BLaER1 (cell line): ENCODE measurements at regions not wholly inside any gene's neighbourhood (a gene's known extent, or its start where the extent isn't known, plus 50 kb on each side); places are given as distances from the start of the nearest gene placed in this dataset.
"Not testable (repeated sequence)": the region's sequence is repeated elsewhere in the genome, so short reads cannot be mapped to it uniquely, and the experiment has no call there.

Experiments used
- H3K27ac ChIP-seq: shearing (Covaris generic); formaldehyde crosslinking; 2 replicates; pipeline ENCODE4 v1.8.1; 2022
- H3K27me3 ChIP-seq: shearing (Covaris generic); formaldehyde crosslinking; 2 replicates; pipeline ENCODE4 v1.8.1; 2022
- H3K36me3 ChIP-seq: shearing (Covaris generic); formaldehyde crosslinking; 2 replicates; pipeline ENCODE4 v1.8.1; 2022
- H3K4me1 ChIP-seq: shearing (Covaris generic); formaldehyde crosslinking; 2 replicates; pipeline ENCODE4 v1.8.1; 2022
- H3K4me2 ChIP-seq: shearing (Covaris generic); formaldehyde crosslinking; 2 replicates; pipeline ENCODE4 v1.8.1; 2022
- H3K4me3 ChIP-seq: shearing (Covaris generic); formaldehyde crosslinking; 2 replicates; pipeline ENCODE4 v1.8.1; 2022
- H3K9ac ChIP-seq: shearing (Covaris generic); formaldehyde crosslinking; 2 replicates; pipeline ENCODE4 v1.8.1; 2022
- H3K9me3 ChIP-seq: shearing (Covaris generic); formaldehyde crosslinking; 2 replicates; pipeline ENCODE4 v1.8.1; 2022
- H4K20me1 ChIP-seq: shearing (Covaris generic); formaldehyde crosslinking; 2 replicates; pipeline ENCODE4 v1.8.1; 2022
- Cebpa-rat ChIP-seq: shearing (Covaris generic); IDR thresholded peaks from 2 replicates; pipeline ENCODE4 v1.8.1; 2022

GRCh38 chr15:56568466-56569167 lies 103.7 kb upstream of the MNS1 start:
- H3K4me2 ChIP-seq = no peak overlapping the region
- H3K27ac ChIP-seq = no peak overlapping the region
- no peaks in the 10 kb centered on the region for H4K20me1 ChIP-seq
- peaks cover 8% of the 10 kb centered on the region for H3K9me3 ChIP-seq
- no peaks in the 10 kb centered on the region for H3K4me1 ChIP-seq
- H3K9ac ChIP-seq = no peak overlapping the region
- no peaks in the 10 kb centered on the region for H3K27me3 ChIP-seq
- no peak for TF ChIP-seq Cebpa-rat
- H3K36me3 ChIP-seq = no peaks in the 10 kb centered on the region
- no peak overlapping the region for H3K4me3 ChIP-seq

- no peak for TF ChIP-seq Cebpa-rat
- Histone ChIP-seq H3K36me3 (no peaks in the 10 kb centered on the region), H3K27me3 (no peaks in the 10 kb centered on the region), H3K27ac (no peak overlapping the region), H3K4me1 (no peaks in the 10 kb centered on the region), H3K9me3 (peaks cover 6% of the 10 kb centered on the region), H3K9ac (no peak overlapping the region), H3K4me2 (no peak overlapping the region), H4K20me1 (no peaks in the 10 kb centered on the region), H3K4me3 (no peak overlapping the region)
Observed at GRCh38 chr15:56557415-56557814, 92.5 kb upstream of the MNS1 start.

GRCh38 chr15:56553486-56553885 lies 88.5 kb upstream of the MNS1 start:
- H3K36me3 ChIP-seq = no peaks in the 10 kb centered on the region
- no peak overlapping the region for H3K27ac ChIP-seq
- H3K9me3 ChIP-seq = peaks cover 6% of the 10 kb centered on the region
- TF ChIP-seq Cebpa-rat = no peak
- H3K4me3 ChIP-seq = no peak overlapping the region
- no peaks in the 10 kb centered on the region for H3K27me3 ChIP-seq
- H3K4me2 ChIP-seq = no peak overlapping the region
- no peaks in the 10 kb centered on the region for H3K4me1 ChIP-seq
- no peaks in the 10 kb centered on the region for H4K20me1 ChIP-seq
- no peak overlapping the region for H3K9ac ChIP-seq

- Histone ChIP-seq H3K27me3 (no peaks in the 10 kb centered on the region), H3K4me2 (no peak overlapping the region), H3K4me3 (no peak overlapping the region), H3K36me3 (no peaks in the 10 kb centered on the region), H3K4me1 (no peaks in the 10 kb centered on the region), H3K27ac (no peak overlapping the region), H4K20me1 (no peaks in the 10 kb centered on the region), H3K9ac (no peak overlapping the region), H3K9me3 (peaks cover 6% of the 10 kb centered on the region)
- no peak for TF ChIP-seq Cebpa-rat
Observed at GRCh38 chr15:56552659-56553058, 87.7 kb upstream of the MNS1 start.

- peaks cover 19% of the 10 kb centered on the region for H3K4me1 ChIP-seq
Observed at GRCh38 chr15:56540570-56540969, 75.6 kb upstream of the MNS1 start.

GRCh38 chr15:56540157-56540556 lies 75.2 kb upstream of the MNS1 start:
- Histone ChIP-seq H3K4me1 (peaks cover 19% of the 10 kb centered on the region), H3K9me3 (peaks cover 29% of the 10 kb centered on the region)
- not testable (repeated sequence) for H3K4me2 ChIP-seq, H3K27ac ChIP-seq, H3K9ac ChIP-seq, H3K4me3 ChIP-seq, H4K20me1 ChIP-seq, H3K36me3 ChIP-seq, H3K27me3 ChIP-seq

More at GRCh38 chr15:56540570-56540969, 75.6 kb upstream of the MNS1 start:
- H3K36me3 ChIP-seq, H3K9ac ChIP-seq, H3K27me3 ChIP-seq, H3K4me2 ChIP-seq, H4K20me1 ChIP-seq, H3K27ac ChIP-seq, H3K4me3 ChIP-seq: not testable (repeated sequence)
- H3K9me3 ChIP-seq = peaks cover 33% of the 10 kb centered on the region

- Histone ChIP-seq H3K9me3 (peaks cover 18% of the 10 kb centered on the region), H3K4me3 (no peak overlapping the region), H4K20me1 (no peaks in the 10 kb centered on the region), H3K9ac (no peak overlapping the region), H3K4me2 (peak overlapping the region; percentile 6; the same call in 1 of the 2 replicates), H3K4me1 (peaks cover 26% of the 10 kb centered on the region), H3K36me3 (no peaks in the 10 kb centered on the region), H3K27ac (no peak overlapping the region), H3K27me3 (no peaks in the 10 kb centered on the region)
- no peak for TF ChIP-seq Cebpa-rat
Observed at GRCh38 chr15:56538901-56539545, 74.1 kb upstream of the MNS1 start.

DNA sequence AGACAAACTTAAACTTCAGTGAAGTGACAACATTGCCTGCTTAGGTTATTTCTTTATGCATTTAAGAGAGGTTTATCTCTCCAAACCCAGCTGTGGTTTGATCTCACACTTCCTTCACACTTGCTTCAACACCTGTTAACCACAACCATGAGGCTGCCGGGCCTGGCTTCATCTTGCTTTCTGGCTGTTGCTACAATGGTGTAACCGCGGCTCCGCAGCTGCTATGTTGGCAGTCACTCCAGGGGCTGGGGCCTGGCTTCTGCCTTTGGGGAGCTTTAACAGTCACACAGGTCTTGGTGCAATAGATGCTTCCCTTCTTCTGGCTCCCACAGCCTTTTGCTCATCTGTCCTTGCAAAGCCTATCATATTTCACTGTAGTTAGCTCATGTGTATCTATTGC lies 72.9 kb upstream of the MNS1 start:
- Histone ChIP-seq H3K27me3 (no peaks in the 10 kb centered on the region), H3K4me3 (no peak overlapping the region), H3K9ac (no peak overlapping the region), H4K20me1 (no peaks in the 10 kb centered on the region), H3K4me1 (peaks cover 37% of the 10 kb centered on the region), H3K9me3 (peaks cover 11% of the 10 kb centered on the region), H3K4me2 (peak overlapping the region; percentile 6; the same call in 1 of the 2 replicates), H3K36me3 (no peaks in the 10 kb centered on the region), H3K27ac (no peak overlapping the region)
- no peak for TF ChIP-seq Cebpa-rat

- Histone ChIP-seq H4K20me1 (no peaks in the 10 kb centered on the region), H3K4me1 (peaks cover 56% of the 10 kb centered on the region)
- TF ChIP-seq Cebpa-rat = no peak
Observed at GRCh38 chr15:56534728-56535127, 69.8 kb upstream of the MNS1 start.

DNA sequence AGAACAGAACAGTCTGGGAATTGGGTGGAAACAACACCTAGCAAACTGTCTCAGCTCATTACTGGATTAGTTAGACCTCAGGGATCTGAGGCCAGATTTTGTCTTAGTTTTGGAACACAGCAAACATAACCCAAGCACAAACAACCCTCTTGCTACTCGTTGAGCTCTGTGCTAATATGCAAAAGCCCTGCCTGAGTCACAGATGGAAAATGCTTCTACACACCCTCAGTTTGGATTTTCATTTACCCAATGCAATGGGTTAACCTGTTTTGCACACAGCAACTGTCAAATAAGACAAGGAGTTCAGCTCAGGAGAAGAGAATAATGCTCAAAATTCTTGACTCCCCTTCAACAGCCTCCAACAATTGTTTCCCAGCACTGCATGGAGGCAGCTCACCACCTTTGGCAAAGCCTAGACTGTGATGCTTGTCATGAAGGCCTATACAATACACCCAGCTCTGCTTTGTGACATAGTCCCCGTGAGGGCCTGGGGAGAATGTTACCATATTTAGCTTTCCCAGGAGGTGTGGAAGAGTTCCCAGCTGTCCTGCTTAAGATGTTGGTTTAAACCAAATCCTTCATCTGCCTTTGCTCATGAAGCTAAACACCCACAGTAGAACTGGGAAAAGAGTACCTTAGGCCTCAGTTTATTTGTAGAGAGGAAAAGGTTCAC lies 68.9 kb upstream of the MNS1 start:
- no peaks in the 10 kb centered on the region for H3K27me3 ChIP-seq
- no peaks in the 10 kb centered on the region for H4K20me1 ChIP-seq
- peaks cover 50% of the 10 kb centered on the region for H3K4me1 ChIP-seq
- no peaks in the 10 kb centered on the region for H3K9me3 ChIP-seq
- TF ChIP-seq Cebpa-rat = no peak
- 0 out of 2 replicates have a peak overlapping the region, but pooled peaks have one; percentile 10 for H3K9ac ChIP-seq
- H3K36me3 ChIP-seq = no peaks in the 10 kb centered on the region
- peak overlapping the region; percentile 39; the same call in 1 of the 2 replicates for H3K27ac ChIP-seq
- peak overlapping the region; percentile 71 for H3K4me2 ChIP-seq
- no peak overlapping the region for H3K4me3 ChIP-seq

More at GRCh38 chr15:56534728-56535127, 69.8 kb upstream of the MNS1 start:
- Histone ChIP-seq H3K36me3 (no peaks in the 10 kb centered on the region), H3K27me3 (no peaks in the 10 kb centered on the region), H3K9ac (no peak overlapping the region), H3K4me2 (peak overlapping the region; percentile 71; the same call in 1 of the 2 replicates), H3K4me3 (no peak overlapping the region), H3K27ac (no peak overlapping the region), H3K9me3 (peaks cover 6% of the 10 kb centered on the region; the same call in 1 of the 2 replicates)
